HUES6 (cell line): ENCODE measurements at regions not wholly inside any gene's neighbourhood (a gene's known extent, or its start where the extent isn't known, plus 50 kb on each side); places are given as distances from the start of the nearest gene placed in this dataset.
"Not testable (repeated sequence)": the region's sequence is repeated elsewhere in the genome, so short reads cannot be mapped to it uniquely, and the experiment has no call there.

Experiments
- H3K27ac ChIP-seq: 2 replicates; pipeline ENCODE4 v1.7.0; 2013; ENCODE audit warnings: low read depth, mild to moderate bottlenecking, low read length, inconsistent platforms
- H3K27me3 ChIP-seq: 2 replicates; pipeline ENCODE4 v1.6.1; 2013; ENCODE audit warnings: low read length; ENCODE audit not compliant: control insufficient read depth, insufficient read depth
- H3K36me3 ChIP-seq: 2 replicates; pipeline ENCODE4 v1.6.1; 2013; ENCODE audit warnings: low read length; ENCODE audit not compliant: control insufficient read depth, insufficient read depth
- H3K4me1 ChIP-seq: 2 replicates; pipeline ENCODE4 v1.6.1; 2013; ENCODE audit warnings: low read length; ENCODE audit not compliant: control insufficient read depth, insufficient read depth
- H3K4me3 ChIP-seq: 2 replicates; pipeline ENCODE4 v1.5.1; 2013; ENCODE audit warnings: low read depth, low read length
- H3K9ac ChIP-seq: one replicate; pipeline ENCODE4 v1.6.1; 2013; ENCODE audit warnings: mild to moderate bottlenecking, low read length
- H3K9me3 ChIP-seq: 2 replicates; pipeline ENCODE4 v1.6.1; 2013; ENCODE audit warnings: low read depth, low read length; ENCODE audit not compliant: control insufficient read depth, insufficient read depth

DNA sequence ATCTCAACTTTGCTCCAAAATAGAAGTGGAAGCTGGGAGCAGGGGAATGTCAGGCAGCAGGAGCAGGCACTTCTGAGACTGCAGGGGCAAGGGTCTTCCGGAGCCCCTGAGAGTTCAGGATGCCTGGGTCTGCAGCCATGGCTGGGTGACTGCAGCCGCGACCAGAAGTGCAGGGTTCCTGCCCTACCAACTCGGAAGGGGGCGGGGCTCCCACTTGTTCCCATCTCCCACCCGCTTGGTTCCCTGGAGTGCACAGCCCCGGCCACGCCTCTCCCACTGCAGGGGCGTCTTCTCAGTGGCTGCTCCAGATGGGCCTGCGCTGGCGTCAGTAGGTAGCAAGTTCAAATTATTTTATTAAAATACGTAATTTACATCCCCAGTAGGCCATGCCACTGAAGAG lies 1631.7 kb downstream of the OLFM4 start:
- Histone ChIP-seq H3K9me3 (0 out of 2 replicates have a peak, but pooled peaks cover 2% of the 10 kb centered on the region), H3K4me3 (no peak overlapping the region)

DNA sequence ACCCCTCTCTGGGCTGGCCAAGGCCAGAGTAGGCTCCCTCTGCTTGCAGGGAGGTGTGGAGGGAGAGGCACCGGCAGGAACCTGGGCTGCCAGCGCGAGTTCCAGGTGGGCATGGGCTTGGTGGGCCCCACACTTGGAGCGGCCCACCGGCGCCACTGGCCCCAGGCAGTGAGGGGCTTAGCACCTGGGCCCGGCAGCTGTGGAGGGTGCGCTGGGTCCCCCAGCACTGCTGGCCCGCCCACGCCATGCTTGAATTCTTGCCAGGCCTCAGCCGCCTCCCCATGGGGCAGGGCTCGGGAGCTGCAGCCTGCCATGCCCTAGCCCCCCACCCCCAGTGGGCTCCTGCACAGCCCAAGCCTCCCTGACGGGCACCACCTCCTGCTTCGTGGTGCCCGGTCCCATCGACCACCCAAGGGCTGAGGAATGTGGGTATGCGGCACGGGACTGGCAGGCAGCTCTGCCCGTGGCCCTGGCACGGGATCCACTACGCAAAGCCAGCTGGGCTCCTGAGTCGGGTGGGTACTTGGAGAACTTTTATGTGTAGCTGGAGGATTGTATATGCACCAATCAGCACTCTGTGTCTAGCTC lies 1648.0 kb downstream of the OLFM4 start:
- no peaks in the 10 kb centered on the region for H3K27me3 ChIP-seq
- no peak overlapping the region for H3K27ac ChIP-seq
- no peaks in the 10 kb centered on the region for H3K36me3 ChIP-seq
- no peak overlapping the region for H3K4me3 ChIP-seq
- H3K4me1 ChIP-seq = no peaks in the 10 kb centered on the region
- H3K9ac ChIP-seq = no peak overlapping the region
- H3K9me3 ChIP-seq = peaks cover 12% of the 10 kb centered on the region

More for the DNA sequence above, 1631.7 kb downstream of the OLFM4 start:
- Histone ChIP-seq H3K36me3 (no peaks in the 10 kb centered on the region), H3K4me1 (no peaks in the 10 kb centered on the region), H3K27ac (no peak overlapping the region), H3K27me3 (no peaks in the 10 kb centered on the region), H3K9ac (no peak overlapping the region)

DNA sequence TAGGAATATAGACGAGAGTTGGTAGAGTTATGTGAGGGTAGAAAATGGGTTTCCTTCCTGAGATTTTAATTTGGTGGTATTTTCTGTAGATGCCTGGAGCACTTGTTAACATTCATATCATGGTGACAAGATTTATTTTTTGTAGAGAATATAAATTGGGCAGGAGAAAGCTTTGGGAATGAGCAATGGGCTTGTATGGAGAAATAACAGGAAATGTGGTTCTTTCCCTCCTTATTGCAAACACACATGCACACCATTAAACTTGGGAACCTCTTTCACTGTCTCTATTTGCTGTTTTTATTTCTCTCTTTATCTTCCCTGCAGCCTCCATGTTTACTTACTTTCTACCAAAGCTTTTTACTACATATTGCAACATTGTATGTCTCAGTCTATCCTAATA lies 1653.6 kb downstream of the OLFM4 start:
- Histone ChIP-seq H3K9me3 (peaks cover 6% of the 10 kb centered on the region; the same call in 1 of the 2 replicates), H3K27ac (no peak overlapping the region), H3K4me1 (no peaks in the 10 kb centered on the region), H3K27me3 (no peaks in the 10 kb centered on the region), H3K4me3 (no peak overlapping the region), H3K36me3 (no peaks in the 10 kb centered on the region), H3K9ac (no peak overlapping the region)

GRCh38 chr13:54687173-54687572 lies 1658.6 kb downstream of the OLFM4 start:
- H3K36me3 ChIP-seq = no peaks in the 10 kb centered on the region
- H3K9me3 ChIP-seq = peaks cover 15% of the 10 kb centered on the region
- no peak overlapping the region for H3K9ac ChIP-seq
- H3K4me1 ChIP-seq = no peaks in the 10 kb centered on the region
- H3K27me3 ChIP-seq = no peaks in the 10 kb centered on the region
- no peak overlapping the region for H3K27ac ChIP-seq
- no peak overlapping the region for H3K4me3 ChIP-seq

DNA sequence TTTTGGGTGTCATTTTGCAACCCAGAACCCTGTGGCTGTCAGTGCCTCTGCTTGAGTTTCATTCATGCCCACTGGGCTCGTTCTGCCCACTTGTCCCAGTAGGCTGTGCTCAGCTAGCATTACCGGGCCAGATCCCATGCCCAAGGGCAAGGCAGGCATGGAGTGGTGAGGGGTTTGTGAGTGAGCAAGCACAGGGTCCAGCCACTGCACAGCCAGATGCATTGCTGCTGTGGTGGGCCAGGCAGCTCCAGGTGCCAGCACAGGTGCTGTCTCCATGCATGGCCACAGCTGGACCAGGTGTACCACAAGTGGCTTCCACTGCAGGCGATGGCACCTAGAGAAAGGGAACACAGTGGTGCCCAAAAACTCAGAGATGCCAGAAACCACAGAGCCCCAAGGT lies 1671.2 kb downstream of the OLFM4 start:
- Histone ChIP-seq H3K4me1 (no peaks in the 10 kb centered on the region), H3K27me3 (no peaks in the 10 kb centered on the region), H3K27ac (no peak overlapping the region), H3K9me3 (peaks cover 9% of the 10 kb centered on the region; the same call in 1 of the 2 replicates), H3K36me3 (no peaks in the 10 kb centered on the region), H3K4me3 (no peak overlapping the region), H3K9ac (no peak overlapping the region)

- Histone ChIP-seq H3K27ac (no peak overlapping the region), H3K27me3 (no peaks in the 10 kb centered on the region), H3K9me3 (peaks cover 9% of the 10 kb centered on the region), H3K4me1 (no peaks in the 10 kb centered on the region), H3K36me3 (no peaks in the 10 kb centered on the region), H3K9ac (no peak overlapping the region), H3K4me3 (no peak overlapping the region)
Observed at GRCh38 chr13:54705738-54706137, 1677.1 kb downstream of the OLFM4 start.

DNA sequence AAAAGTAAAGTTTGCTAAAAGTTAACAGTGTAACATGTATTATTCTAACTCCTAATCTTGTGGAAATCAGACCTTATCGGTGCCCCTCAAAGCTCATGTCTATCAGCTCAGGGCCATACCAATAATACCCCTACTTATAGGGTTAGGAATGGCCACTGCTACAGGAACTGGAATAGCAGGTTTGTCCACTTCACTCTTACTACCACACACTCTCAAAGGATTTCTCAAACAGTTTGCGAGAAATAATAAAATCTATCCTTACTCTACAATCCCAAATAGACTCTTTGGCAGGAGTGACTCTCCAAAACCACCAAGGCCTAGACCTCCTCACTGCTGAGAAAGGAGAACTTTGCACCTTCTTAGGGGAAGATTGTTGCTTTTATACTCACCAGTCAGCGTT lies 1677.7 kb downstream of the OLFM4 start:
- Histone ChIP-seq H3K4me3 (no peak overlapping the region), H3K27ac (no peak overlapping the region), H3K36me3 (no peaks in the 10 kb centered on the region), H3K4me1 (no peaks in the 10 kb centered on the region), H3K27me3 (no peaks in the 10 kb centered on the region), H3K9me3 (peaks cover 9% of the 10 kb centered on the region), H3K9ac (no peak overlapping the region)

GRCh38 chr13:54709546-54709945 lies 1680.9 kb downstream of the OLFM4 start:
- no peak overlapping the region for H3K27ac ChIP-seq
- H3K4me1 ChIP-seq = no peaks in the 10 kb centered on the region
- H3K4me3 ChIP-seq = no peak overlapping the region
- H3K9me3 ChIP-seq = peaks cover 9% of the 10 kb centered on the region
- no peaks in the 10 kb centered on the region for H3K27me3 ChIP-seq
- no peak overlapping the region for H3K9ac ChIP-seq
- no peaks in the 10 kb centered on the region for H3K36me3 ChIP-seq

DNA sequence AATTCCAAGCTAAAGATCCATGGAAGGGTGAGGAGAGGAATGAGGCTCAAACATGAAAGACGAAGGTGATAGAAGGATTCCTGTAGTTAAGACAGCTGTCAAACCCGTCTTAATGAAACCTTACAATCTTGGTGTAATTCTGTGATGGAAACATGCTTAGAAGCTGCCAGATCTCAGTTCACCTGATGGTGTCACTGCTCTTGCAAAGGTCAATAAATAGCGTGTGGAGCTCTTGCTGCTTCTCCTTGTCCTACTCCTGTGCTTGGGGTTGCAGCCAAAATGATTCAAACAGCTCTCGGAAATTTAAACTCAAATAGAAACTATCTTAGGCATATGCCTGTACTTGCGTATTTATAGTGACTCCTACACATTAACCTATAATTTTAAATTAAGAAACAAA lies 1705.0 kb downstream of the OLFM4 start:
- Histone ChIP-seq H3K9ac (no peak overlapping the region), H3K27me3 (no peaks in the 10 kb centered on the region), H3K4me1 (no peaks in the 10 kb centered on the region), H3K9me3 (peaks cover 10% of the 10 kb centered on the region), H3K36me3 (no peaks in the 10 kb centered on the region), H3K27ac (no peak overlapping the region), H3K4me3 (no peak overlapping the region)

DNA sequence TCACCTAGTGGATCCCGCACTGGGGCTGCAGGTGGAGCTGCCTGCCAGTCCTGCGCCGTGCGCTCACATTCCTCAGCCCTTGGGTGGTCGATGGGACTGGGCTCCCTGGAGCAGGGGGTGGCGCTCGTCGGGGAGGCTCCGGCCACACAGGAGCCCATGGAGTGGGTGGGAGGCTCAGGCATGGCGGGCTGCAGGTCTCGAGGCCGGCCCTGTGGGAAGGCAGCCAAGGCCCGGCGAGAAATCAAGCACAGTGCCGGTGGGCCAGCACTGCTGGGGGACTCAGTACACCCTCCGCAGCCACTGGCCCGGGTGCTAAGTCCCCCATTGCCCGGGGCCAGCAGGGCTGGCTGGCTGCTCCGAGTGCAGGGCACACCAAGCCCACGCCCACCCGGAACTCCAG lies 1708.6 kb downstream of the OLFM4 start:
- not testable (repeated sequence) for H3K36me3 ChIP-seq, H3K9me3 ChIP-seq, H3K27ac ChIP-seq

GRCh38 chr13:54742984-54743383 lies 1714.4 kb downstream of the OLFM4 start:
- Histone ChIP-seq H3K27me3 (no peaks in the 10 kb centered on the region), H3K27ac (no peak overlapping the region), H3K36me3 (no peaks in the 10 kb centered on the region), H3K4me3 (no peak overlapping the region), H3K9ac (no peak overlapping the region), H3K9me3 (peaks cover 2% of the 10 kb centered on the region; the same call in 1 of the 2 replicates), H3K4me1 (no peaks in the 10 kb centered on the region)

More for the DNA sequence above, 1708.6 kb downstream of the OLFM4 start:
- not testable (repeated sequence) for H3K9ac ChIP-seq, H3K4me3 ChIP-seq, H3K27me3 ChIP-seq, H3K4me1 ChIP-seq

DNA sequence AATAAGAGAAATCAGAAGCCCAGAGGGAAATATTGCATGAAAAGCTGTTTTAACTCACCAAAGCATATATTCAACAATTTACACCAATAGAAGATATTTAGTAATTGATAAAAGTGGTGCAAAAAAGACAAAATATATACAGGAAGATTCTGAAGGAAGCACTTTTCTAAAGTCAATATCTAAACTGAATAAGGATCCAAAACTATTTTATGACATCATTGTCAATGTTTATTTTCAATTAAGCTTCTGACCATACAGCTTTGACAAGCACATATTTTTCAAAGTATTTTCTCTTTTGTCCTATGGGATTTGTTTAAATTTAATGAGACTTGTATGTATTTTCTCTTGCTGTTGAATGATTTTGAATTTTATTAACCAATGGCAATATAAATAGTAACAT lies 1716.1 kb downstream of the OLFM4 start:
- H3K27ac ChIP-seq = no peak overlapping the region
- H3K9me3 ChIP-seq = peaks cover 2% of the 10 kb centered on the region; the same call in 1 of the 2 replicates
- H3K4me3 ChIP-seq = no peak overlapping the region
- H3K27me3 ChIP-seq = no peaks in the 10 kb centered on the region
- no peak overlapping the region for H3K9ac ChIP-seq
- H3K4me1 ChIP-seq = no peaks in the 10 kb centered on the region
- H3K36me3 ChIP-seq = no peaks in the 10 kb centered on the region
